ENCODE measurements at regions not wholly inside any gene's neighbourhood (a gene's known extent, or its start where the extent isn't known, plus 50 kb on each side); places are given as distances from the start of the nearest gene placed in this dataset.
"Not testable (repeated sequence)": the region's sequence is repeated elsewhere in the genome, so short reads cannot be mapped to it uniquely, and the experiment has no call there.

DNA sequence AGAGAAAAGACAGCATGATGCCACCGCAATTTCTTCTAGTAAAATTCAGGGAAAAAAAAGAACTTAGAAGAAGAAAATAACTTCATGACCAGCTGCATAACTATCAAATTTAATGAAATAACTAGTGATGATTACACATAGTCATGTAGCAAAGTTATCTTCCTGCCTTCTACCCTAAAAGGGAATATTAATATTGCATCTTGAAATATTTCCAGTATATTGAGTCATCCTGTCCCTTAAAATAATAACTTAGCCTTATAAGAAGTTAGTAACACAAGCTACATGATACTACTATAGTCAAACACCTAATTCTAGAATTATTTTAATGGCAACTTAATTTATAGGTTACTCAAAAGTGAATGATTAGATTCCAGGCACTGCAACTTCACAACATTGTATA, 289.2 kb downstream of the KLF12 start:
- DNase-seq (ENCODE audit: low spot score): no peak

- DNase-seq (ENCODE audit: low spot score): no peak
Measured at GRCh38 chr13:73842626-73843025, 291.6 kb downstream of the KLF12 start.

- no peak for DNase-seq (ENCODE audit: low spot score)
Measured at GRCh38 chr13:73842184-73842583, 292.0 kb downstream of the KLF12 start.

GRCh38 chr13:73837147-73837546, 297.1 kb downstream of the KLF12 start:
- DNase-seq (ENCODE audit: low spot score): no peak

GRCh38 chr13:73835138-73835721, 299.0 kb downstream of the KLF12 start:
- DNase-seq (ENCODE audit: low spot score): no peak

- no peak for DNase-seq (ENCODE audit: low spot score)
Measured at GRCh38 chr13:73833325-73834070, 300.7 kb downstream of the KLF12 start.

- DNase-seq (ENCODE audit: low spot score): no peak
Measured at GRCh38 chr13:73832825-73833224, 301.4 kb downstream of the KLF12 start.

GRCh38 chr13:73832128-73832588, 302.0 kb downstream of the KLF12 start:
- no peak for DNase-seq (ENCODE audit: low spot score)

GRCh38 chr13:73829416-73829815, 304.8 kb downstream of the KLF12 start:
- DNase-seq (ENCODE audit: low spot score): no peak

DNA sequence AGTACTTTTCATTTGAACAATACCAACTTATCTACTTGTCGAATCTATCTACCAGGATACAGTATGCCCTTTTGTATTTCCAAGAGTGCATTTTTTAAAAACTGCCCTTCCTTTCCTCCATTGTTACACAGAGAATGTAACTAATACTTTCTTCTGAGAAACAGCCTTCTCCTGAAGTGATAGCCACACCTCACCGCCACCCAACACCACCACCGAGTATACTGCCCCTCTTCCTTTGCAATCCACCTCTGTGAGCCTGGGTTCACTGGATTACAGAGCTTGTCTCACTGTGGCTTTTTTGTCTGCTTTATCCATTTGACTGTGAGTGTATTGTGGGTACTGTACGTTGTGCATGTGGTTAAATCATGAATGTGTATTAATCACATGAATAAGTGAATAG, 305.4 kb downstream of the KLF12 start:
- no peak for DNase-seq (ENCODE audit: low spot score)

GRCh38 chr13:73827434-73827833, 306.8 kb downstream of the KLF12 start:
- no peak for DNase-seq (ENCODE audit: low spot score)

DNA sequence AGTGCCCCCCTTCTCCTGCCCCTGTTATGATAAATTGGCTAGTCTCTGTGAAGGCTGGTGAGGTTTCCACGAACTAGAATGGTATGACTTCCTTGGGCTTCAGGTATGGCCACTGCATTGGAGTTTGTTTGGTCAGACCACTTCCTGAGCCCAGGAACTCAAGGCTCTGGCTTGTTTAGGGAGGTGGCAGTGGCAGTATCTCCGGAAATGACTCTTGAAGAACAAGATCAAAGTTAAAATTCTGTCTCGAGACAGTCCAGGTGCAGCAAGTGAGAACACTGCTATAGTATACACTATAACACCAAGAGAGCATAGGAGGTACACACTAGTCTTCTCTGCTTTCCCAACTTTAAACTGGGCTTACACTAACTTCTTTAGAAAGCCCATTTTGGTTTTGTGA, 309.1 kb downstream of the KLF12 start:
- no peak for DNase-seq (ENCODE audit: low spot score)

GRCh38 chr13:73822668-73823592, 311.3 kb downstream of the KLF12 start:
- DNase-seq (ENCODE audit: low spot score): no peak

GRCh38 chr13:73820688-73821087, 313.5 kb downstream of the KLF12 start:
- no peak for DNase-seq (ENCODE audit: low spot score)

GRCh38 chr13:73820285-73820684, 313.9 kb downstream of the KLF12 start:
- DNase-seq (ENCODE audit: low spot score): no peak

GRCh38 chr13:73819711-73820110, 314.5 kb downstream of the KLF12 start:
- DNase-seq (ENCODE audit: low spot score): no peak

GRCh38 chr13:73816702-73817101, 317.5 kb downstream of the KLF12 start:
- no peak for DNase-seq (ENCODE audit: low spot score)

DNA sequence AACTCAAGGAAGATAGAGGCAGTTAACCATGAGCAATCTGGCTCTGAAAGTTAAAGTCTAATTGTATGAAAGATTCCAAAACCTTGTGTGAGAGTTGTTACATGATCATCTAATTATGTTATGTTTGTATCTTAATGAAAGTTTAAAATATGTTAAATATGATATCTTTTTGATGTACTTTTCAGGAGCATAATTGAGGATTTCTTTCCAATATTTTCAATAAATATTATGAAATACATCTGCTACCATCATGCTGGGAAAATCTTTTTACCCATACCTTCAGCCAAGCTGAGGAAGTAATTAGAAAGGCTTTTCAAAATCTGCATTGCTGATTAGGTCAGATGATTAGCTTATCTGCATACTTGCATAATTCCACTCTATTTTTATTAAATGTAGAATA, 318.4 kb downstream of the KLF12 start:
- DNase-seq (ENCODE audit: low spot score): no peak

DNA sequence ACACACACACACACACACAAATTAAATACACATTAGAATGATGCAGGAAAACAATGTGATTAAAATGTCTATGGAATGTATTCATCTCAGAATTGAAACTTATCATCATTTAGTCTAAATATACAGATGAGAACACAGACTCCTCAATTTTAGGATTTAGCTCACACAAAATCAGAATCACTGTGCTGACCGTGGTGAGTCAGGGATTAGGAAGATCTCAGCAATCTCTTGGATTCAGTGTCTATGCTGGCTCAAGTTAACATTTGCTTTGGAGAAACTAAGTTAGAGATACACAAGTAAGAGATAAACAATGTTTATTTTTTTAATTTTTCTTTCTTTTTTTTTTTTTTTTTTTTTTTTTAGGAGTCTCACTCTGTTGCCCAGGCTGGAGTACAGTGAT, 323.6 kb downstream of the KLF12 start:
- DNase-seq (ENCODE audit: low spot score): no peak

- DNase-seq (ENCODE audit: low spot score): no peak
Measured at GRCh38 chr13:73809561-73809960, 324.6 kb downstream of the KLF12 start.

GRCh38 chr13:73808318-73808717, 325.9 kb downstream of the KLF12 start:
- no peak for DNase-seq (ENCODE audit: low spot score)

- not testable (repeated sequence) for DNase-seq (ENCODE audit: low spot score)
Measured at GRCh38 chr13:73805326-73805958, 328.8 kb downstream of the KLF12 start.
